ENCODE measurements at regions not wholly inside any gene's neighbourhood (a gene's known extent, or its start where the extent isn't known, plus 50 kb on each side); places are given as distances from the start of the nearest gene placed in this dataset.
"Not testable (repeated sequence)": the region's sequence is repeated elsewhere in the genome, so short reads cannot be mapped to it uniquely, and the experiment has no call there.

DNA sequence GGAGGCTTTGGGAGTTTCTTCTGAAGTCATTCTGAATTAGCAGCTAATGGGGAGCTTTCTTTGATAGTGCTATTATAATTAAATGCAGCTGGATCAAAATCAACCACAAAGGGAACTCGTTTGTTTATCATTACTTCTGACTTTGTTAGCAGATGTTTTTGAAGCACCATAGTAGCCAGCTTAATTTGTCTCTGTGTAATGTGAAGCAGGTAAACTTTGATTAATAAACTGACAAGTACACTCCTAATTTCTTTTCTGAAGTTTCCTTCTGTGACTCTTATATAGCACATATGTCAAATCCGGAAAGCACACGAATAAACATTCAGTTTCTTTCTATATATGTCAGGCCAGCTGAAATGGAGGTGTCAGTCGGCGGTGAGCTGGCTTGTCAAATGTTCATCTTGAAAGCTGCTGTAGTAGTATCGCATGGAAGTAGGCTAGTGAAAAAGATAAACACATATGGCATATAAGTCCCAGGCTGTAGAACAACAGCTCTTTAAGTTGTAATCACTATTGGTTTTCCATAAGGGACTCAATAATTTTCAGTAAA lies 451.9 kb upstream of the ZEB2 start (continued):
- TF ChIP-seq, protein P1, sequence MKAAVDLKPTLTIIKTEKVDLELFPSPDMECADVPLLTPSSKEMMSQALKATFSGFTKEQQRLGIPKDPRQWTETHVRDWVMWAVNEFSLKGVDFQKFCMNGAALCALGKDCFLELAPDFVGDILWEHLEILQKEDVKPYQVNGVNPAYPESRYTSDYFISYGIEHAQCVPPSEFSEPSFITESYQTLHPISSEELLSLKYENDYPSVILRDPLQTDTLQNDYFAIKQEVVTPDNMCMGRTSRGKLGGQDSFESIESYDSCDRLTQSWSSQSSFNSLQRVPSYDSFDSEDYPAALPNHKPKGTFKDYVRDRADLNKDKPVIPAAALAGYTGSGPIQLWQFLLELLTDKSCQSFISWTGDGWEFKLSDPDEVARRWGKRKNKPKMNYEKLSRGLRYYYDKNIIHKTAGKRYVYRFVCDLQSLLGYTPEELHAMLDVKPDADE (IDR thresholded peaks at IDR 0.05): no peak
- TF ChIP-seq CREB1 (CRISPR knock-in tag; IDR thresholded peaks at IDR 0.05; ENCODE audit: low read depth): no peak

DNA sequence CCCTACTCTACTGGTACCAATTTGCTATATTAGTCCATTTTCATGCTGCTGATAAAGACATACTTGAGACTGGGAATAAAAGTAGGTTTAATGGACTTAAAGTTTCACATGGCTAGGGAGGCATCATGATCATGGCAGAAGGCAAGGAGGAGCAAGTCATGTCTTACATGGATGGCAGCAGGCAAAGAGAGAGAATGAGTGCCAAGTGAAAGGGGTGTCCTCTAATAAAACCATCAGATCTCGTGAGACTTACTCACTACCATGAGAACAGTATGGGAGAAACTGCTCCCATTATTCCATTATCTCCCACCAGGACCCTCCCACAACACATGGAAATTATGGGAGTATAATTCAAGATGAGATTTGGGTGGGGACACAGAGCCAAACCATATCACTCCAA lies 450.5 kb upstream of the ZEB2 start:
- H4K20me1 ChIP-seq (replicated peaks; ENCODE audit: insufficient read depth); H3K9me2 ChIP-seq (ENCODE audit: insufficient read depth); H3K4me1 Mint-ChIP-seq; DNase-seq (ENCODE audit: low spot score); H3K79me2 ChIP-seq (replicated peaks; ENCODE audit: insufficient read depth); H3K27me3 Mint-ChIP-seq (ENCODE audit: insufficient read depth, low read depth, poor library complexity); H3K36me3 ChIP-seq (ENCODE audit: insufficient read depth); H3K4me3 ChIP-seq; H3K27ac Mint-ChIP-seq; H3K27me3 ChIP-seq (ENCODE audit: insufficient read depth); ATAC-seq; H3K4me2 ChIP-seq; H3K4me1 ChIP-seq (ENCODE audit: insufficient read depth); H3K27ac ChIP-seq (ENCODE audit: low read depth); H3K4me3 Mint-ChIP-seq; H2AFZ ChIP-seq; H3F3A ChIP-seq (replicated peaks; ENCODE audit: low read depth): not testable (repeated sequence)
- peaks cover 35% of the 10 kb centered on the region for H3K36me3 Mint-ChIP-seq (ENCODE audit: low read depth)
- peaks cover 44% of the 10 kb centered on the region for H3K9me3 Mint-ChIP-seq

DNA sequence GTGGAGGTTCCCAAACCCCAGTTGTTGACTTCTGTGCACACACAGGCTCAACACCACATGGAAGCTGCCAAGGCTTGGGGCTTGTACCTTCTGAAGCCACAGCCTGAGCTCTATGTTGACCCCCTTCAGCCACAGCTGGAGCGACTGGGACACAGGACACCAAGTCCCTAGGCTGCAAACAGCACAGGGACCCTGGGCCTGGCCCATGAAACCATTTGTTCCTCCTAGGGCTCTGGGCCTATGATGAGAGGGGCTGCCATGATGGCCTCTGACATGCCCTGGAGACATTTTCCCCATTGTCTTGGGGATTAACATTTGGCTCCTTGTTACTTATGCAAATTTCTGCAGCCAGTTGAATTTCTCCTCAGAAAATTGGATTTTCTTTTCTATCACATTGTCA lies 449.6 kb upstream of the ZEB2 start:
- not testable (repeated sequence) for H3K4me3 ChIP-seq; H3F3A ChIP-seq (replicated peaks; ENCODE audit: low read depth); DNase-seq (ENCODE audit: low spot score); H3K4me3 Mint-ChIP-seq; H3K4me1 Mint-ChIP-seq; H3K79me2 ChIP-seq (replicated peaks; ENCODE audit: insufficient read depth); H3K9me2 ChIP-seq (ENCODE audit: insufficient read depth); H2AFZ ChIP-seq; H3K4me2 ChIP-seq; H4K20me1 ChIP-seq (replicated peaks; ENCODE audit: insufficient read depth); H3K27ac ChIP-seq (ENCODE audit: low read depth); ATAC-seq; H3K36me3 ChIP-seq (ENCODE audit: insufficient read depth); H3K4me1 ChIP-seq (ENCODE audit: insufficient read depth); H3K27ac Mint-ChIP-seq; H3K27me3 ChIP-seq (ENCODE audit: insufficient read depth); H3K27me3 Mint-ChIP-seq (ENCODE audit: insufficient read depth, low read depth, poor library complexity)
- Mint-ChIP-seq H3K9me3 (peaks cover 52% of the 10 kb centered on the region), H3K36me3 (ENCODE audit: low read depth) (peaks cover 43% of the 10 kb centered on the region)

DNA sequence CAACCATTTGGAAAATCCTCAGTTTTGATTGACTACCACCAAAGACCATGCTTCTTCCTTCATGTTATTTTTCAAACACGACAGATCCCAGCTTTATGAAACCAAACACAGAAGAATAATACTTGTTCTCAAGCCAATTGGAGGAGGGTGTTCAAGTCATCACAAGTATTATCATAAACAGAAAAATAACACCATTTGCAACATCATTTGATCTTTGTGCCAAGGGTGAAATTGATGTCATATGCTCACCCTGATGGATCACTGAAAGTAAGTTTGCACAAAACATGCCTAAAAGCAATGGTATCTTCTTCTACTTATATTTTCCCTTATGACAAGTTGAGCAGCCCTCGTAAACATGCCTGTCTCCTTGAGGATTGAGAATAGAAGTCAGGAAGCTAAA lies 448.0 kb upstream of the ZEB2 start:
- Histone ChIP-seq H3K36me3 (ENCODE audit: insufficient read depth) (peaks cover 4% of the 10 kb centered on the region; the same call in 1 of the 2 replicates), H3K4me1 (ENCODE audit: insufficient read depth) (no peaks in the 10 kb centered on the region), H3K27ac (ENCODE audit: low read depth) (no peak overlapping the region), H3K9me2 (ENCODE audit: insufficient read depth) (peaks cover 5% of the 10 kb centered on the region; the same call in 1 of the 2 replicates), H2AFZ (no peak overlapping the region), H3K27me3 (ENCODE audit: insufficient read depth) (no peaks in the 10 kb centered on the region), H3K4me3 (no peak overlapping the region), H3K79me2 (replicated peaks; ENCODE audit: insufficient read depth) (no peaks in the 10 kb centered on the region), H3F3A (replicated peaks; ENCODE audit: low read depth) (no peaks in the 10 kb centered on the region), H4K20me1 (replicated peaks; ENCODE audit: insufficient read depth) (no peaks in the 10 kb centered on the region), H3K4me2 (no peak overlapping the region)
- TF ChIP-seq, protein P1 (IDR thresholded peaks at IDR 0.05): no peak
- TF ChIP-seq EZH2phosphoT487 (IDR thresholded peaks at IDR 0.05; ENCODE audit: unreplicated experiment): no peak
- no peak for TF ChIP-seq ZNF331 (CRISPR knock-in tag; IDR thresholded peaks at IDR 0.05; ENCODE audit: low read depth)
- TF ChIP-seq, protein P2, sequence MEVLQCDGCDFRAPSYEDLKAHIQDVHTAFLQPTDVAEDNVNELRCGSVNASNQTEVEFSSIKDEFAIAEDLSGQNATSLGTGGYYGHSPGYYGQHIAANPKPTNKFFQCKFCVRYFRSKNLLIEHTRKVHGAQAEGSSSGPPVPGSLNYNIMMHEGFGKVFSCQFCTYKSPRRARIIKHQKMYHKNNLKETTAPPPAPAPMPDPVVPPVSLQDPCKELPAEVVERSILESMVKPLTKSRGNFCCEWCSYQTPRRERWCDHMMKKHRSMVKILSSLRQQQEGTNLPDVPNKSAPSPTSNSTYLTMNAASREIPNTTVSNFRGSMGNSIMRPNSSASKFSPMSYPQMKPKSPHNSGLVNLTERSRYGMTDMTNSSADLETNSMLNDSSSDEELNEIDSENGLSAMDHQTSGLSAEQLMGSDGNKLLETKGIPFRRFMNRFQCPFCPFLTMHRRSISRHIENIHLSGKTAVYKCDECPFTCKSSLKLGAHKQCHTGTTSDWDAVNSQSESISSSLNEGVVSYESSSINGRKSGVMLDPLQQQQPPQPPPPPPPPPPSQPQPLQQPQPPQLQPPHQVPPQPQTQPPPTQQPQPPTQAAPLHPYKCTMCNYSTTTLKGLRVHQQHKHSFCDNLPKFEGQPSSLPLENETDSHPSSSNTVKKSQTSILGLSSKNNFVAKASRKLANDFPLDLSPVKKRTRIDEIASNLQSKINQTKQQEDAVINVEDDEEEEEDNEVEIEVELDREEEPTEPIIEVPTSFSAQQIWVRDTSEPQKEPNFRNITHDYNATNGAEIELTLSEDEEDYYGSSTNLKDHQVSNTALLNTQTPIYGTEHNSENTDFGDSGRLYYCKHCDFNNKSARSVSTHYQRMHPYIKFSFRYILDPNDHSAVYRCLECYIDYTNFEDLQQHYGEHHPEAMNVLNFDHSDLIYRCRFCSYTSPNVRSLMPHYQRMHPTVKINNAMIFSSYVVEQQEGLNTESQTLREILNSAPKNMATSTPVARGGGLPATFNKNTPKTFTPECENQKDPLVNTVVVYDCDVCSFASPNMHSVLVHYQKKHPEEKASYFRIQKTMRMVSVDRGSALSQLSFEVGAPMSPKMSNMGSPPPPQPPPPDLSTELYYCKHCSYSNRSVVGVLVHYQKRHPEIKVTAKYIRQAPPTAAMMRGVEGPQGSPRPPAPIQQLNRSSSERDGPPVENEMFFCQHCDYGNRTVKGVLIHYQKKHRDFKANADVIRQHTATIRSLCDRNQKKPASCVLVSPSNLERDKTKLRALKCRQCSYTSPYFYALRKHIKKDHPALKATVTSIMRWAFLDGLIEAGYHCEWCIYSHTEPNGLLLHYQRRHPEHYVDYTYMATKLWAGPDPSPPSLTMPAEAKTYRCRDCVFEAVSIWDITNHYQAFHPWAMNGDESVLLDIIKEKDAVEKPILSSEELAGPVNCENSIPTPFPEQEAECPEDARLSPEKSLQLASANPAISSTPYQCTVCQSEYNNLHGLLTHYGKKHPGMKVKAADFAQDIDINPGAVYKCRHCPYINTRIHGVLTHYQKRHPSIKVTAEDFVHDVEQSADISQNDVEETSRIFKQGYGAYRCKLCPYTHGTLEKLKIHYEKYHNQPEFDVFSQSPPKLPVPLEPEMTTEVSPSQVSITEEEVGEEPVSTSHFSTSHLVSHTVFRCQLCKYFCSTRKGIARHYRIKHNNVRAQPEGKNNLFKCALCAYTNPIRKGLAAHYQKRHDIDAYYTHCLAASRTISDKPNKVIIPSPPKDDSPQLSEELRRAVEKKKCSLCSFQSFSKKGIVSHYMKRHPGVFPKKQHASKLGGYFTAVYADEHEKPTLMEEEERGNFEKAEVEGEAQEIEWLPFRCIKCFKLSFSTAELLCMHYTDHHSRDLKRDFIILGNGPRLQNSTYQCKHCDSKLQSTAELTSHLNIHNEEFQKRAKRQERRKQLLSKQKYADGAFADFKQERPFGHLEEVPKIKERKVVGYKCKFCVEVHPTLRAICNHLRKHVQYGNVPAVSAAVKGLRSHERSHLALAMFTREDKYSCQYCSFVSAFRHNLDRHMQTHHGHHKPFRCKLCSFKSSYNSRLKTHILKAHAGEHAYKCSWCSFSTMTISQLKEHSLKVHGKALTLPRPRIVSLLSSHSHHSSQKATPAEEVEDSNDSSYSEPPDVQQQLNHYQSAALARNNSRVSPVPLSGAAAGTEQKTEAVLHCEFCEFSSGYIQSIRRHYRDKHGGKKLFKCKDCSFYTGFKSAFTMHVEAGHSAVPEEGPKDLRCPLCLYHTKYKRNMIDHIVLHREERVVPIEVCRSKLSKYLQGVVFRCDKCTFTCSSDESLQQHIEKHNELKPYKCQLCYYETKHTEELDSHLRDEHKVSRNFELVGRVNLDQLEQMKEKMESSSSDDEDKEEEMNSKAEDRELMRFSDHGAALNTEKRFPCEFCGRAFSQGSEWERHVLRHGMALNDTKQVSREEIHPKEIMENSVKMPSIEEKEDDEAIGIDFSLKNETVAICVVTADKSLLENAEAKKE (CRISPR knock-in tag; IDR thresholded peaks at IDR 0.05): no peak
- ATAC-seq (no peak), DNase-seq (ENCODE audit: low spot score) (no peak)
- Mint-ChIP-seq H3K9me3 (peaks cover 60% of the 10 kb centered on the region), H3K27ac (no peak overlapping the region), H3K4me3 (no peak overlapping the region), H3K4me1 (no peaks in the 10 kb centered on the region), H3K27me3 (ENCODE audit: insufficient read depth, low read depth, poor library complexity) (no peaks in the 10 kb centered on the region), H3K36me3 (ENCODE audit: low read depth) (peaks cover 48% of the 10 kb centered on the region)

Data from GM23338 (cell line).